ENCODE measurements at regions not wholly inside any gene's neighbourhood (a gene's known extent, or its start where the extent isn't known, plus 50 kb on each side); places are given as distances from the start of the nearest gene placed in this dataset.

GRCh38 chr9:21690561-21690960, 111.9 kb upstream of the MTAP start:
- ChIA-PET POLR2A (no interaction called here), CTCF (ENCODE audit: low intra/inter-chr PET ratio, low total read pairs) (no interaction called here)
- H3K36me3 ChIP-seq (replicated peaks in 1 of 2; ENCODE audit: control insufficient read depth in 1 of 2, insufficient read depth in 2 of 2, low read length in 2 of 2): no peaks in the 10 kb centered on the region
- H3K9me3 ChIP-seq (ENCODE audit: low read length): no peaks in the 10 kb centered on the region
- in situ Hi-C loops (cut with HindIII; ENCODE audit: extremely low pct_ligation_motif_present, low pct_unique_long_range_greater_than_20kb): no loop called here
- no peak for DNase-seq (ENCODE audit: low spot score)
- BruUV-seq (replicated peaks): no TSS peak
- no peaks in the 10 kb centered on the region for H3K27me3 ChIP-seq (ENCODE audit: control insufficient read depth in 1 of 2, insufficient read depth in 2 of 2, low read length in 2 of 2)
- no peak overlapping the region for H3K27ac ChIP-seq (ENCODE audit: extremely low read length, insufficient read depth, low read length)
- TF ChIP-seq ARID5B (CRISPR knock-in tag; IDR thresholded peaks at IDR 0.05) (no peak), NFKBIZ (CRISPR knock-in tag; IDR thresholded peaks at IDR 0.05) (no peak), CTCF (CRISPR knock-in tag; IDR thresholded peaks at IDR 0.05) (no peak), ZBTB4 (CRISPR knock-in tag; IDR thresholded peaks at IDR 0.05; ENCODE audit: borderline replicate concordance) (no peak), NFYB (CRISPR knock-in tag; IDR thresholded peaks at IDR 0.05) (no peak), ZBTB1 (CRISPR knock-in tag; IDR thresholded peaks at IDR 0.05; ENCODE audit: borderline replicate concordance) (no peak), ATF5 (CRISPR knock-in tag; IDR thresholded peaks at IDR 0.05; ENCODE audit: low read depth) (no peak), SALL2 (CRISPR knock-in tag; IDR thresholded peaks at IDR 0.05) (no peak), ZNF746 (CRISPR knock-in tag; IDR thresholded peaks at IDR 0.05) (no peak), TOE1 (CRISPR knock-in tag; IDR thresholded peaks at IDR 0.05) (no peak), RBAK (CRISPR knock-in tag; IDR thresholded peaks at IDR 0.05) (no peak), HNRNPLL (IDR thresholded peaks at IDR 0.05; ENCODE audit: low read depth, low read length, poor library complexity, severe bottlenecking) (no peak)
- H3K4me3 ChIP-seq (replicated peaks in 1 of 3; ENCODE audit: insufficient read depth in 1 of 3, low read depth in 2 of 3, low read length in 3 of 3): no peak overlapping the region
- intact Hi-C loops (cut with micrococcal nuclease; ENCODE audit: unreplicated experiment): no loop called here
- H3K9ac ChIP-seq (ENCODE audit: insufficient read depth, low read depth, low read length): no peak overlapping the region
- WGBS (ENCODE audit: low lambda C conversion rate): 14% methylated on average over 3 of the region's 3 CpGs
- no peaks in the 10 kb centered on the region for H3K79me2 ChIP-seq (ENCODE audit: insufficient read depth, low read length)
- H2AFZ ChIP-seq (ENCODE audit: low read length): no peak overlapping the region
- FAIRE-seq: no peak
- H3K4me1 ChIP-seq (ENCODE audit: insufficient read depth, low read length): no peaks in the 10 kb centered on the region
- H3K4me2 ChIP-seq (ENCODE audit: low read depth, low read length): no peak overlapping the region
- ATAC-seq: no peak
- no peaks in the 10 kb centered on the region for H4K20me1 ChIP-seq (ENCODE audit: insufficient read depth, low read length)

Data from HepG2 (cell line).